IMR-90 (cell line): ENCODE measurements at regions not wholly inside any gene's neighbourhood (a gene's known extent, or its start where the extent isn't known, plus 50 kb on each side); places are given as distances from the start of the nearest gene placed in this dataset.

ENCODE experiments used
- ATAC-seq: fragments of 200-7000 bp; cut with Tn5 transposase; 2 replicates; pipeline ENCODE4 v1.9.1; 2020; ENCODE audit warnings: low read depth, mild to moderate bottlenecking, moderate library complexity
- BruUV-seq: library from RNA; stranded (reverse); fragments of 400-500 nt; replicated peaks from 2 replicates; lab custom pipeline; 2021; lab: Mats Ljungman, UMichigan
- CTCF ChIA-PET: fragments of 300-600 bp; formaldehyde crosslinking; extraction: SDS; loops from one replicate; lab custom pipeline; 2021; ENCODE audit warnings: antibody characterized with exemption; lab: Yijun Ruan, JAX
- POLR2A ChIA-PET: fragments of 300-600 bp; sonication (Branson Sonifier 250); formaldehyde crosslinking; loops from one replicate; lab custom pipeline; 2022; ENCODE audit warnings: antibody characterized with exemption; ENCODE audit not compliant: unreplicated experiment; lab: Charles Lee
- DNase-seq: peaks from one replicate; pipeline ENCODE4 v3.0.0; 2013
- H2AFZ ChIP-seq: replicated peaks from 2 replicates; pipeline ENCODE3; 2013; ENCODE audit warnings: low read length, mild to moderate bottlenecking; ENCODE audit not compliant: poor library complexity
- H2AK5ac ChIP-seq: 2 replicates; pipeline ENCODE4 v1.6.1; 2013; ENCODE audit warnings: low read depth, low read length, inconsistent platforms
- H2AK9ac ChIP-seq: replicated peaks from 2 replicates; pipeline ENCODE3; 2013; ENCODE audit warnings: mild to moderate bottlenecking, low read depth, low read length, moderate library complexity; ENCODE audit not compliant: poor library complexity
- H2BK120ac ChIP-seq: 2 replicates; pipeline ENCODE4 v1.6.1; 2013; ENCODE audit warnings: low read depth, low read length, inconsistent platforms
- H2BK15ac ChIP-seq: 3 replicates; pipeline ENCODE4 v1.6.1; 2013; ENCODE audit warnings: low read depth, low read length, inconsistent platforms
- H2BK20ac ChIP-seq: 2 replicates; pipeline ENCODE4 v1.6.1; 2013; ENCODE audit warnings: low read depth, mild to moderate bottlenecking, inconsistent platforms, low read length, moderate library complexity
- H2BK5ac ChIP-seq: 2 replicates; pipeline ENCODE4 v1.6.1; 2013; ENCODE audit warnings: mild to moderate bottlenecking, low read depth, low read length, inconsistent platforms; ENCODE audit not compliant: poor library complexity, severe bottlenecking
- H3K14ac ChIP-seq: replicated peaks from 2 replicates; pipeline ENCODE4 v1.6.1; 2013; ENCODE audit warnings: low read depth, low read length, inconsistent platforms
- H3K18ac ChIP-seq: 2 replicates; pipeline ENCODE4 v1.6.1; 2013; ENCODE audit warnings: low read depth, low read length, control low read depth
- H3K23ac ChIP-seq: 2 replicates; pipeline ENCODE4 v1.6.1; 2013; ENCODE audit warnings: low read depth, low read length, inconsistent platforms
- H3K27ac ChIP-seq: 2 replicates; pipeline ENCODE4 v1.5.1; 2013; ENCODE audit warnings: mild to moderate bottlenecking, control low read depth, low read length; ENCODE audit not compliant: insufficient read depth
- H3K27me3 ChIP-seq: 2 replicates; pipeline ENCODE4 v1.6.1; 2013; ENCODE audit warnings: low read length; ENCODE audit not compliant: control insufficient read depth, insufficient read depth
- H3K36me3 ChIP-seq: 2 replicates; pipeline ENCODE4 v1.6.1; 2013; ENCODE audit warnings: low read length, mixed read lengths; ENCODE audit not compliant: control insufficient read depth, insufficient read depth
- H3K4ac ChIP-seq: 2 replicates; pipeline ENCODE4 v1.6.1; 2013; ENCODE audit warnings: low read depth, low read length, inconsistent platforms
- H3K4me1 ChIP-seq: 2 replicates; pipeline ENCODE4 v1.6.1; 2013; ENCODE audit warnings: low read length, mixed read lengths; ENCODE audit not compliant: control insufficient read depth, insufficient read depth
- H3K4me2 ChIP-seq: 2 replicates; pipeline ENCODE4 v1.6.1; 2013; ENCODE audit warnings: low read depth, mild to moderate bottlenecking, control low read depth, low read length, moderate library complexity
- H3K4me3 ChIP-seq: 2 replicates; pipeline ENCODE4 v1.5.1; 2013; ENCODE audit warnings: low read depth, mild to moderate bottlenecking, control low read depth, low read length, moderate library complexity; ENCODE audit not compliant: insufficient read depth
- H3K56ac ChIP-seq: 2 replicates; pipeline ENCODE4 v1.6.1; 2013; ENCODE audit warnings: low read length, inconsistent platforms; ENCODE audit not compliant: insufficient read depth; ENCODE audit errors: extremely low read depth
- H3K79me1 ChIP-seq, 2 experiments: 2 replicates each; pipeline ENCODE4 v1.6.1; 2013; ENCODE audit warnings: low read length in 2 of 2, inconsistent platforms in 1 of 2, low read depth in 1 of 2
- H3K9ac ChIP-seq: 2 replicates; pipeline ENCODE4 v1.6.1; 2013; ENCODE audit warnings: low read depth, low read length, control low read depth
- H3K9me1 ChIP-seq: 2 replicates; pipeline ENCODE4 v1.6.1; 2013; ENCODE audit warnings: low read length, inconsistent platforms; ENCODE audit not compliant: insufficient read depth
- H3K9me3 ChIP-seq: 2 replicates; pipeline ENCODE4 v1.6.1; 2013; ENCODE audit warnings: low read length; ENCODE audit not compliant: control insufficient read depth, insufficient read depth
- H4K20me1 ChIP-seq: 2 replicates; pipeline ENCODE4 v1.6.1; 2013; ENCODE audit warnings: low read length, inconsistent platforms; ENCODE audit not compliant: insufficient read depth
- H4K5ac ChIP-seq: 2 replicates; pipeline ENCODE4 v1.6.1; 2013; ENCODE audit warnings: mild to moderate bottlenecking, low read depth, low read length, control low read depth
- H4K8ac ChIP-seq, 2 experiments: 2 replicates each; pipeline ENCODE4 v1.6.1; 2013; ENCODE audit warnings: low read depth in 2 of 2, low read length in 2 of 2, control low read depth in 1 of 2, inconsistent platforms in 1 of 2
- H4K91ac ChIP-seq: 2 replicates; pipeline ENCODE4 v1.6.1; 2013; ENCODE audit warnings: low read depth, low read length, inconsistent platforms; ENCODE audit not compliant: insufficient read depth
- BHLHE40 ChIP-seq: fragments of 150-350 bp; IDR thresholded peaks from 2 replicates; pipeline ENCODE4 v1.6.1; 2016; ENCODE audit warnings: mild to moderate bottlenecking, low read depth, low read length
- CEBPB ChIP-seq: IDR thresholded peaks from 2 replicates; pipeline ENCODE4 v1.6.1; 2012; ENCODE audit warnings: low read depth, low read length, improper control_type of control experiment
- NFE2L2 ChIP-seq: fragments of 150-350 bp; IDR thresholded peaks from 2 replicates; pipeline ENCODE4 v1.6.1; 2016; ENCODE audit warnings: low read depth, mild to moderate bottlenecking, low read length
- POLR2A ChIP-seq: IDR thresholded peaks from 2 replicates; pipeline ENCODE4 v1.6.1; 2012; ENCODE audit warnings: mild to moderate bottlenecking, low read depth, low read length
- RAD21 ChIP-seq: IDR thresholded peaks from 2 replicates; pipeline ENCODE4 v1.6.1; 2012; ENCODE audit warnings: low read length, improper control_type of control experiment
- WGBS, 2 experiments: methylation state at CpG; one replicate each; pipeline versions ENCODE4 v1.1.5 to v1.1.7; 2013; ENCODE audit warnings: missing lambda C conversion rate in 2 of 2; ENCODE audit not compliant: insufficient read length in 1 of 2; ENCODE audit errors: extremely low coverage in 2 of 2; 5-methylcytosine and 5-hydroxymethylcytosine counted together
- dilution Hi-C: fragments of 300-500 bp; cut with HindIII; formaldehyde crosslinking; loops from one replicate; pipeline ENCODE4 v1.14.3; 2018; ENCODE audit warnings: low sequenced_read_pairs; ENCODE audit not compliant: unreplicated experiment
- in situ Hi-C: fragments of 300-500 bp; cut with MboI; formaldehyde crosslinking; loops from 3 replicates; pipeline ENCODE4 v1.14.3; 2019; ENCODE audit warnings: low sequenced_read_pairs, inconsistent platforms, mixed read lengths
- intact Hi-C: fragments of 100-400 bp; cut with micrococcal nuclease; formaldehyde crosslinking; loops from 2 replicates; pipeline ENCODE4 v1.10.0; 2022
- TF ChIP-seq, protein P1 (sequence below): conservative IDR thresholded peaks from 2 replicates; pipeline ENCODE4 v1.5.1; 2012; ENCODE audit warnings: mild to moderate bottlenecking, low read depth, low read length, improper control_type of control experiment

DNA sequence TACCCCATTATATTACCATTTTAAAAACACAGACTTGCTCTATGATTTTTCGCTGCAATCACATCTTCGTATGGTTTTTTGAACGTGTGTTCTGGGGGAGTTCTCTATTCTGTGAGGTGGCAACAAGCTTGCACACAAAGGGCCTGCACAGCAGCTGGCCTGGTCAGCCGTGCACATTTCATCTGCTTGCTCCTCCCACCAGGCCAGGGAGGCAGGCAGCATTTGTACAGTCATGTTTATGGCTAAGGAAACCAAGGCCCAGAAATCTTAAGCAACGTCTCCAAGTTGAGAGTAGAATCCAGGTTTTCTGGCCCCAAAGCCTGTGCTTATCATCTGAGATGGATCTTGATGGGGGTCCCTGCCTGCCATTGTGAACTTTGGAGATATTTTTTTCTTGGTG lies 106.4 kb upstream of the SMIM21 start:
- no peaks in the 10 kb centered on the region for H4K20me1 ChIP-seq
- no peak overlapping the region for H3K23ac ChIP-seq
- no peaks in the 10 kb centered on the region for H3K36me3 ChIP-seq
- ATAC-seq (peak; percentile 54), DNase-seq (peak; percentile 56)
- H4K5ac ChIP-seq = no peak overlapping the region; the same call in 1 of the 2 replicates
- intact Hi-C loops (no loop called here), in situ Hi-C loops (no loop called here), dilution Hi-C loops (no loop called here)
- H3K9ac ChIP-seq = no peak overlapping the region
- POLR2A ChIA-PET = no interaction called here
- no peak for TF ChIP-seq NFE2L2
- TF ChIP-seq POLR2A = no peak
- no peak for TF ChIP-seq BHLHE40
- no peak for TF ChIP-seq RAD21
- peak; percentile 34; the same call in 1 of the 2 replicates for TF ChIP-seq CEBPB
- TF ChIP-seq, protein P1, sequence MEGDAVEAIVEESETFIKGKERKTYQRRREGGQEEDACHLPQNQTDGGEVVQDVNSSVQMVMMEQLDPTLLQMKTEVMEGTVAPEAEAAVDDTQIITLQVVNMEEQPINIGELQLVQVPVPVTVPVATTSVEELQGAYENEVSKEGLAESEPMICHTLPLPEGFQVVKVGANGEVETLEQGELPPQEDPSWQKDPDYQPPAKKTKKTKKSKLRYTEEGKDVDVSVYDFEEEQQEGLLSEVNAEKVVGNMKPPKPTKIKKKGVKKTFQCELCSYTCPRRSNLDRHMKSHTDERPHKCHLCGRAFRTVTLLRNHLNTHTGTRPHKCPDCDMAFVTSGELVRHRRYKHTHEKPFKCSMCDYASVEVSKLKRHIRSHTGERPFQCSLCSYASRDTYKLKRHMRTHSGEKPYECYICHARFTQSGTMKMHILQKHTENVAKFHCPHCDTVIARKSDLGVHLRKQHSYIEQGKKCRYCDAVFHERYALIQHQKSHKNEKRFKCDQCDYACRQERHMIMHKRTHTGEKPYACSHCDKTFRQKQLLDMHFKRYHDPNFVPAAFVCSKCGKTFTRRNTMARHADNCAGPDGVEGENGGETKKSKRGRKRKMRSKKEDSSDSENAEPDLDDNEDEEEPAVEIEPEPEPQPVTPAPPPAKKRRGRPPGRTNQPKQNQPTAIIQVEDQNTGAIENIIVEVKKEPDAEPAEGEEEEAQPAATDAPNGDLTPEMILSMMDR = no peak
- H3K4me1 ChIP-seq = peaks cover 21% of the 10 kb centered on the region
- WGBS, 2 experiments = no CpG with 5 or more reads among the region's 5 CpGs
- 0 out of 2 replicates have a peak overlapping the region, but pooled peaks have one; percentile 60 for H3K4ac ChIP-seq
- H2BK15ac ChIP-seq = no peak overlapping the region
- H3K27me3 ChIP-seq = no peaks in the 10 kb centered on the region
- H3K4me2 ChIP-seq = no peak overlapping the region
- H4K91ac ChIP-seq = peak overlapping the region; percentile 85
- H3K4me3 ChIP-seq = no peak overlapping the region
- H2AK9ac ChIP-seq = no peak overlapping the region
- peaks cover 7% of the 10 kb centered on the region for H3K9me1 ChIP-seq
- no peak overlapping the region; the same call in 1 of the 2 replicates for H2AK5ac ChIP-seq
- H4K8ac ChIP-seq = peak overlapping the region in 1 of 2 experiments; percentile 59; a peak in 1 of 4 replicates
- no TSS peak for BruUV-seq
- H3K56ac ChIP-seq = peak overlapping the region; percentile 38; the same call in 1 of the 2 replicates
- H3K79me1 ChIP-seq = no peaks in the 10 kb centered on the region
- no peak overlapping the region; the same call in 1 of the 2 replicates for H3K27ac ChIP-seq
- H3K18ac ChIP-seq = no peak overlapping the region
- peak overlapping the region; percentile 54 for H3K14ac ChIP-seq
- peak overlapping the region; percentile 82 for H2AFZ ChIP-seq
- CTCF ChIA-PET = no interaction called here
- no peaks in the 10 kb centered on the region for H3K9me3 ChIP-seq
- no peak overlapping the region for H2BK5ac ChIP-seq
- no peak overlapping the region for H2BK20ac ChIP-seq
- peak overlapping the region; percentile 83 for H2BK120ac ChIP-seq
